Skeletal muscle tissue (tissue), 3 donors: ENCODE measurements at regions not wholly inside any gene's neighbourhood (a gene's known extent, or its start where the extent isn't known, plus 50 kb on each side); places are given as distances from the start of the nearest gene placed in this dataset.

Experiments
- H3K27ac ChIP-seq: one replicate; pipeline ENCODE4 v1.7.0; 2013; ENCODE audit warnings: mild to moderate bottlenecking, low read depth, low read length, inconsistent platforms
- H3K27me3 ChIP-seq, 3 donors: one replicate each; pipeline ENCODE4 v1.7.0; 2013; ENCODE audit warnings: low read length in 3 of 3; ENCODE audit not compliant: control insufficient read depth in 3 of 3, insufficient read depth in 3 of 3
- H3K36me3 ChIP-seq, 3 donors: one replicate each; pipeline ENCODE4 v1.7.0; 2013; ENCODE audit warnings: low read length in 3 of 3; ENCODE audit not compliant: control insufficient read depth in 3 of 3, insufficient read depth in 3 of 3
- H3K4me1 ChIP-seq, 3 donors: one replicate each; pipeline ENCODE4 v1.7.0; 2013; ENCODE audit warnings: low read length in 3 of 3, mild to moderate bottlenecking in 3 of 3; ENCODE audit not compliant: control insufficient read depth in 3 of 3, insufficient read depth in 3 of 3
- H3K4me3 ChIP-seq, 3 donors: one replicate each; pipeline ENCODE4 v1.7.0; 2013; ENCODE audit warnings: low read length in 3 of 3
- H3K9ac ChIP-seq, 3 donors: one replicate each; pipeline ENCODE4 v1.7.0; 2013; ENCODE audit warnings: low read length in 3 of 3, mild to moderate bottlenecking in 3 of 3, moderate library complexity in 2 of 3, low read depth in 1 of 3
- H3K9me3 ChIP-seq, 3 donors: one replicate each; pipeline ENCODE4 v1.7.0; 2013; ENCODE audit warnings: low read length in 3 of 3; ENCODE audit not compliant: control insufficient read depth in 3 of 3
- donor health status: Osteomylitis.

- peaks cover 2 to 8% (median 4%) of the 10 kb centered on the region in 3 donors for H3K27me3 ChIP-seq
- H3K27ac ChIP-seq: no peak overlapping the region
These were observed 53.3 kb downstream of the FOXD1 start for GRCh38 chr5:73395256-73395655.

GRCh38 chr5:73394610-73395009 is 54.0 kb downstream of the FOXD1 start:
- Histone ChIP-seq H3K4me3 (no peak overlapping the region), H3K27me3 (peaks cover 2 to 13% (median 4%) of the 10 kb centered on the region in 3 donors), H3K27ac (no peak overlapping the region), H3K4me1 (peaks cover 0 to 8% (median 0%) of the 10 kb centered on the region in 3 donors), H3K9ac (no peak overlapping the region), H3K9me3 (no peaks in the 10 kb centered on the region), H3K36me3 (no peaks in the 10 kb centered on the region)

More at GRCh38 chr5:73395256-73395655, 53.3 kb downstream of the FOXD1 start:
- Histone ChIP-seq H3K9me3 (no peaks in the 10 kb centered on the region), H3K9ac (no peak overlapping the region), H3K36me3 (no peaks in the 10 kb centered on the region), H3K4me1 (peaks cover 0 to 8% (median 0%) of the 10 kb centered on the region in 3 donors), H3K4me3 (no peak overlapping the region)

- Histone ChIP-seq H3K4me3 (no peak overlapping the region), H3K27ac (no peak overlapping the region), H3K4me1 (peaks cover 0 to 8% (median 0%) of the 10 kb centered on the region in 3 donors), H3K36me3 (no peaks in the 10 kb centered on the region), H3K27me3 (peaks cover 3 to 13% (median 4%) of the 10 kb centered on the region in 3 donors), H3K9me3 (no peaks in the 10 kb centered on the region), H3K9ac (no peak overlapping the region)
These were observed 54.7 kb downstream of the FOXD1 start for GRCh38 chr5:73393611-73394489.

GRCh38 chr5:73392775-73393174 is 55.8 kb downstream of the FOXD1 start:
- no peaks in the 10 kb centered on the region for H3K9me3 ChIP-seq
- H3K27me3 ChIP-seq: peaks cover 3 to 10% (median 6%) of the 10 kb centered on the region in 3 donors
- H3K4me3 ChIP-seq: no peak overlapping the region
- H3K27ac ChIP-seq: no peak overlapping the region
- H3K36me3 ChIP-seq: no peaks in the 10 kb centered on the region
- no peak overlapping the region for H3K9ac ChIP-seq
- H3K4me1 ChIP-seq: peaks cover 0 to 8% (median 0%) of the 10 kb centered on the region in 3 donors

GRCh38 chr5:73391441-73391881 is 57.1 kb downstream of the FOXD1 start:
- no peaks in the 10 kb centered on the region for H3K36me3 ChIP-seq
- H3K9me3 ChIP-seq: no peaks in the 10 kb centered on the region
- no peak overlapping the region for H3K9ac ChIP-seq
- H3K27ac ChIP-seq: no peak overlapping the region
- peaks cover 3 to 6% (median 4%) of the 10 kb centered on the region in 3 donors for H3K27me3 ChIP-seq
- H3K4me1 ChIP-seq: peaks cover 0 to 8% (median 0%) of the 10 kb centered on the region in 3 donors
- no peak overlapping the region for H3K4me3 ChIP-seq

- Histone ChIP-seq H3K27ac (no peak overlapping the region), H3K4me1 (peaks cover 0 to 8% (median 0%) of the 10 kb centered on the region in 3 donors), H3K9me3 (no peaks in the 10 kb centered on the region), H3K36me3 (no peaks in the 10 kb centered on the region), H3K27me3 (peaks cover 3 to 6% (median 4%) of the 10 kb centered on the region in 3 donors), H3K9ac (no peak overlapping the region), H3K4me3 (no peak overlapping the region)
These were observed 57.6 kb downstream of the FOXD1 start for GRCh38 chr5:73390972-73391371.

- no peak overlapping the region for H3K9ac ChIP-seq
- H3K27ac ChIP-seq: no peak overlapping the region
- no peaks in the 10 kb centered on the region for H3K36me3 ChIP-seq
- peaks cover 3 to 13% (median 5%) of the 10 kb centered on the region in 3 donors for H3K9me3 ChIP-seq
- H3K4me3 ChIP-seq: no peak overlapping the region
- peaks cover 3 to 8% (median 6%) of the 10 kb centered on the region in 3 donors for H3K27me3 ChIP-seq
- H3K4me1 ChIP-seq: peaks cover 0 to 5% (median 0%) of the 10 kb centered on the region in 3 donors
These were observed 59.8 kb downstream of the FOXD1 start for GRCh38 chr5:73388740-73389139.

- no peak overlapping the region for H3K4me3 ChIP-seq
- H3K36me3 ChIP-seq: no peaks in the 10 kb centered on the region
- peaks cover 0 to under 1% (median 0%) of the 10 kb centered on the region in 3 donors for H3K4me1 ChIP-seq
- H3K9ac ChIP-seq: no peak overlapping the region
- H3K27me3 ChIP-seq: peaks cover 5 to 11% (median 9%) of the 10 kb centered on the region in 3 donors
- no peak overlapping the region for H3K27ac ChIP-seq
- H3K9me3 ChIP-seq: peaks cover 3 to 17% (median 5%) of the 10 kb centered on the region in 3 donors
These were observed 60.3 kb downstream of the FOXD1 start for GRCh38 chr5:73388306-73388684.

GRCh38 chr5:73387601-73388305 is 60.8 kb downstream of the FOXD1 start:
- Histone ChIP-seq H3K27me3 (peaks cover 9 to 15% (median 14%) of the 10 kb centered on the region in 3 donors), H3K36me3 (no peaks in the 10 kb centered on the region), H3K9me3 (peaks cover 3 to 19% (median 5%) of the 10 kb centered on the region in 3 donors), H3K4me3 (no peak overlapping the region), H3K9ac (no peak overlapping the region), H3K27ac (no peak overlapping the region), H3K4me1 (no peaks in the 10 kb centered on the region)
